HG02678 (cell line): ENCODE measurements at regions not wholly inside any gene's neighbourhood (a gene's known extent, or its start where the extent isn't known, plus 50 kb on each side); places are given as distances from the start of the nearest gene placed in this dataset.
A peak's percentile ranks its signal among the peaks of the same experiment; 100 is the strongest.
"Not testable (repeated sequence)": the region's sequence is repeated elsewhere in the genome, so short reads cannot be mapped to it uniquely, and the experiment has no call there.

Source experiments
- ATAC-seq: cut with Tn5 transposase; IDR thresholded peaks from one replicate; pipeline ENCODE4 v1.9.1; 2021; ENCODE audit warnings: mild to moderate bottlenecking, moderate library complexity; ENCODE audit not compliant: unreplicated experiment

DNA sequence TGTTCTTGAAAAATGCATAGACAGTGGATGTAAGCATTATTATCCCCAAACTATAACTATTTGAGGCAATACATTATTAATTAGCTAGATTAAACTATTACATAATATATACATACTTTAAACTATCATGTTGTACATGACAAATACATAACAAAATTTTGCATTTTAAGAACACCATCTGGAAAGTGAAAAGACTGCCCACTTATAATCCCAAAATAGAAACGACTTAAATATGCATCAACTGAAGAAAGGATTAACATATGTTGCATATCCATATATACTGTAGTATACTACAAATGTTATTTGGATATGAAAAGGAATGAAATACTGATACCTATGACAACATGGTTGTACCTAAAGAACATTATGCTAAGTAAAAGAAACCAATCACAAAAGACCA lies 700.8 kb upstream of the SPRY2 start:
- no peak for ATAC-seq

DNA sequence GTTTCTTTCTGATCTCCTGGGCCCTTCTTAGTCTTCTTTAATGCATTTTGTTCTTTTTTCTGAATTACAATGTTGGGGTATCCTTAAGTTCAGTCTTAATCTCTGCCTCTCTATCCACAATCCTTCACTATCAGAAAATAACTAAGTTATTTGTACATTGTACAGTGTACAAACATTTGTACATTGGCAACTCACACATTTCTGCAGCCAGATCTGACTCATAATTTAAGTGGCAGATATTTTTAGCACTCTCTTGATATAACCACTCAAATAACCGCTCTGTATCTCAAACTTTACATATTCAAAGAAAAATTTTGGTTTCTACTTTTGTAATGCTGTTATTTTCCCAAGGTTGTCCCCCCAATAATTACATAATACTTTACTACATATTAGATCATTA lies 691.1 kb upstream of the SPRY2 start:
- no peak for ATAC-seq

DNA sequence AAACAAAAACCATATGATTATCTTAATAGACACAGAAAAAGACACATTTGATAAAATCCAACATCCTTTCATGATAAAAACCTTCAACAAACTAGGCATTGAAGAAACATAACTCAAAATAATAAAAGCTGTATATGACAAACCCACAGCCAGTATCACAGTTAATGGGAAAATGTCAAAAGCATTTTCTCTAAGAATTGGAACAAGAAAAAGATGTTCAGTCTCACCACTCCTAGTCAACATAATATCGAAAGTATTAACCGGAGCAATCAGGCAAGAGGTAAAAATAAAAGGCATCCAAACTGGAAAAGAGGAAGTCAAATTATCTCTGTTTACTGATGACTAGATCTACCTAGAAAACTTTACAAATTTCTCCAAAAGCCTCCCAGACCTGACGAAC lies 684.2 kb upstream of the SPRY2 start:
- ATAC-seq: no peak

DNA sequence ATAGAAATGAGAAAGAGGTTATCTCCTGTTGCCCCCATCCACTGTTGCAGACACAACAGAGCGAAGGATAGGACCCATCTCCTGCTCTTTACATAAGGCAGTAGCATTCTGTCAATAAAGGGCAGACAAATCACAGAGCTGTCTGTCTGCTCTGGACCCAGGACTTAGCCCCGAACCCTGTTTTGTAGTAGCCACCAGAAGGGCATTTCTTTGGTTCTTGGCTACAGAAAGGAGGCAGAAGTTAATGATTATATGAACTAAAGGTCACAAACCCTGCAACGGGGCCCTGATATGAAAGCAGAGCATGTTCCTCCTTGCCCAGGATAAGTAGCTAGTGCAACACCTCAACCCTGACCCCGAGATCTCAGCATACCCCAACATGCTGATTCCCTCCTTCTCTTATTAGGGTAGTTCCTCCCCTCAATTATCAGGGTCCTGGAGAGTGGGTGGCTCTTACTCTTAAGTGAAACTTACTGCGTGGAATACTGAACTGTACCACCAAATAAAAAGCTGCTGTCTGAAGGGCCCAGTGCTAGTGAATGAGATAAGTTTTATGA lies 680.4 kb upstream of the SPRY2 start:
- no peak for ATAC-seq

DNA sequence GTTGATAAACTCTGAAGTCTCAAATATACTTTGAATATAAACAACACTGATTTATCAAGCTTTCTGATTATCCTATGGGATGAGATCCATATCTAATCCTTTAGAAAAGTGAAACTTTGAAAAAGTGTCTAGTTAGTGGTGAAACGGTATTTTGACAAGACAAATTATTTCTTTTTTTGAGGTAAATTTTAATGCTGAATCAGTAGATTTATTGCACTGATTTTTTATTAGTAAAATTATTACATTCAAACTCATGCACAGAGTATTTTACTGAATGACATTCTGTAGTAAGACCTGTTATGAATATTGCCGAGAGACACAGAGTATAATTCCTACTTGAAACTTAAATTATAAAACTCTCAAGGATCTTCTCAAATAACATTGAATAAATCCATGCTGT lies 679.1 kb upstream of the SPRY2 start:
- ATAC-seq: no peak

DNA sequence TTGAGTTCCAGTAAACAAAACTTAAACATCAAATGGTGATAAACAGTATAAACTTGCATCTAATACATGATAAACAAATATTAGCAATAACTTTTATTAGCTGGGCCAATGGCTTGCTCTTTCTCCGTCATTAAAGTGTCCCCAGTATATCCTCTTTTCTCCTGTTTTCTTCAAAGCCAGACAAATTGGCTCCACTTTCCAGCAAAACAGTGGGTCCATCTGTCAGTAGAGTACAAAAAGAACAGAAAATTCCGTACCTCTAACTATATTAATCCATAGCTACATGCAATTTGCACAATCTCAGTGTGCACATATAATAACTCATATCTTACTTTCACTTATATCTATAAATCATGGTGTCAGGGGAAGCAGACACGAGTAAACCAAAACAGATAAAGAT lies 678.0 kb upstream of the SPRY2 start:
- ATAC-seq: no peak

DNA sequence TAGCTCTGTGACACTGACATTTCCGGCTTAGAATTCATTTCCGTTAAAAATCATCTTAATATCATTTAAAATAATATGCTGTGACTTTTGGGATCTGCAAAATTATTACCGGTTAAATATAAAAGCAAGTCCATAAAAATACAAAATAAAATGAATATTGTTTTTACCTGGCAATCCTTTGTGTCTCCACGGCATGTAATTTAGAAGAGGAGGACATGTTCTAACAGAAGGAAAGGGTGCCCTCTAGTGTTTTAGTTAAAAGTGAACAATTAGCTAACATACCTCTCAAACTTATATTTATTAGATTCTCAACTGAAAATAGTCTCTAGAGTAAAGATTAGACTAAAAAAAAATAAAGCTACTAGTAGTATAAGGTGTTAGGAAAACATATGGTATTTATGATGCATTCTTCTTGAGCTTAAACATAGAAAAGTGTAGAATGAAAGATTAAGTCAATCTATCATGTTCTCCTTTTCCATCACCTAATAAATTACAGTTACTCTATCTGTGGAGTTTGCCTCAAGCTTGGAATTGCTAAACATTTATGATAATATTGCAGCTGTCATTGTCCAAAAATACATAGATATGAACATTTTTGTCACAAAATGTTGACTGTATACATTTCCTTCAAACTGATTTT lies 676.7 kb upstream of the SPRY2 start:
- no peak for ATAC-seq

DNA sequence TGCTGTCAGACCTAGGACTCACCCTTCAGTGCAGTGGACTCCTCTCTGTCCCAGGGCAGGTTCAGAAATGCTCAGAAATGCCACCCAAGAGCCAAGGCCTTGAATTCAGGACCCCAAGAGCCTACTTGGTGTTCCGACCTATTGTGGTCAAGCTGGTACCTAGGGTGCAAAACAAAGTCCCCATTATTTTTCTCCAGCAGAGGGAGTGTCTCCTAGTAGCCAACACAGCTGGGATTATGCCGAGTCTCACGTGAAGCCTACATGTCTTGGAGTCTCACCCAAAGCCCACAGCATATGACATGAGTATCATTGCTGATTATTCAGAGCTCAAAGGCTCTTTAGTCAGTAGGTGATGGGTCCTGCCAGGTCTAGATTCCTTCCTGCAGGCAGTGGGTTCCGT lies 671.1 kb upstream of the SPRY2 start:
- no peak for ATAC-seq

DNA sequence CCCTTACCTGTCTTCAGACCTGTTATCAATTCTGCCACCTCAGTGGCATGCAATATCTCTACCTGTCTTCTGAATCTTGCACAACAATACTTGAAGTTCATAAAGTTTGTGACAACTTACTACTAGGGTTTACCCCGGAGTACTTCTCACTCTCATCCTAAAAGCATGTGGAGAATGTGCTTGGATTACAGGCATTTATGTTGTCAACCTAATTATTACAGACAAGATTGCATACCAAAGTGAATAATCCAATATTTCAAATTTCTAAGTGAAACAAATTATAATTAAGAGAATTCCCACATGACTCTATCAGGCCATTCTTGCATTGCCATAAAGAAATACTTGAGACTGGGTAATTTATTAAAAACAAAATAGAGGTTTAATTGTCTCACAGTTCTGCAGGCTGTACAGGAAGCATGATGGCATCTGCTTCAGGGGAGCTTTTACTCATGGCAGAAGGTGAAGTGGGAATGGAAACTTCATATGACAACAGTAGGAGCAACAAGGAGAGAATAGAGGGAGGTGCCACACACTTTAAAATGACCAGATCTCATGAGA lies 661.0 kb upstream of the SPRY2 start:
- no peak for ATAC-seq

DNA sequence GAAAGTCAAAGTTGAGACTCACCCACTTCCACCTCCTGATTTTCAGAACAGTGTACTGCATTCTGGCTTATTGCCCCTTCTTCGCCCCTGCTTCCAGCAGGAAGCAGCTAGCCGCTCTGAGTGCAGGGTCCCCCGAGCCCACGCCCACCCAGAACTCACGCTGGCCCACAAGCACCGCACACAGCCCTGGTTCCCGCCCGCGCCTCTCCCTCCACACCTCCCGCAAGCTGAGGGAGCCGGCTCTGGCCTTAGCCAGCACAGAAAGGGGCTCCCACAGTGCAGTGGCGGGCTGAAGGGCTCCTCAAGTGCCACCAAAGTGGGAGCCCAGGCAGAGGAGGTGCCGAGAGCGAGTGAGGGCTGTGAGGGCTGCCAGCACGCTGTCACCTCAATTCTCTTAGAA lies 657.7 kb upstream of the SPRY2 start:
- not testable (repeated sequence) for ATAC-seq

DNA sequence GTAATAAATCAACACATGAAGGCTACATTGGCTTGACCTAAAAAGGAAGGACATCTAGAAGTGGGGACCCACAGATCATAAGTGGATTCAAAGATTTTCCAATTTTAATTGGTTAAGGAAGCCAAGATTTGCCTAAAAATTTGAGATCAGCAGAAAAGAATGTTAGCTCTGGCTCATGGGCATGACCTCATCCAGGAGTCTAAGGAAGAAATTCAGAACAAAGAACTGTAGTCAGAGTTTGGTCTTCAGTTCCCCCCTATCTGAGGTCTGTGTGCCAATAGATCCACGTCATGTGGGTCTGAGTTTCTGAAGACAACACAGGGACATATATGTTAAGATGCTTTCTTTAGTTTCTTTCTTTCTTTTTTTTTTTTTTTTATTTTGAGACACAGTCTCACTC lies 648.8 kb upstream of the SPRY2 start:
- no peak for ATAC-seq

DNA sequence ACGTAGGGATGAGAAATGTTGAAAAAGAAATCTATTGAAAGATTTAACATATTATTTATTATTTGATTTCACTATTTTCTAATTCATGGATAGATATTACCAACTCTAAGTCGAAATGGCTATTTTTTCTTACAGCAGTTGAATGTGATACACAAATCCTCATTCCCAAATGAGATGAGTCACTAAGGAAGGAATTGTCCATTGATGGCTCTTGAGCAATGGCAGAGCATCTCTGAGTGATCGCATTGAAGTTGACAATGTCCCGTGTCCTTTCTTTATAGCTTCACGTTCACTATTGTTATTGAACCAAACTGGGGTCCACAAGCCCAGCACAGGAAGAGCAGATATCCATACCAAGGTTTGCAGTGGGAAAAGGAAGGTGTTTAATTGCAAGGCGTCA lies 648.3 kb upstream of the SPRY2 start:
- no peak for ATAC-seq

DNA sequence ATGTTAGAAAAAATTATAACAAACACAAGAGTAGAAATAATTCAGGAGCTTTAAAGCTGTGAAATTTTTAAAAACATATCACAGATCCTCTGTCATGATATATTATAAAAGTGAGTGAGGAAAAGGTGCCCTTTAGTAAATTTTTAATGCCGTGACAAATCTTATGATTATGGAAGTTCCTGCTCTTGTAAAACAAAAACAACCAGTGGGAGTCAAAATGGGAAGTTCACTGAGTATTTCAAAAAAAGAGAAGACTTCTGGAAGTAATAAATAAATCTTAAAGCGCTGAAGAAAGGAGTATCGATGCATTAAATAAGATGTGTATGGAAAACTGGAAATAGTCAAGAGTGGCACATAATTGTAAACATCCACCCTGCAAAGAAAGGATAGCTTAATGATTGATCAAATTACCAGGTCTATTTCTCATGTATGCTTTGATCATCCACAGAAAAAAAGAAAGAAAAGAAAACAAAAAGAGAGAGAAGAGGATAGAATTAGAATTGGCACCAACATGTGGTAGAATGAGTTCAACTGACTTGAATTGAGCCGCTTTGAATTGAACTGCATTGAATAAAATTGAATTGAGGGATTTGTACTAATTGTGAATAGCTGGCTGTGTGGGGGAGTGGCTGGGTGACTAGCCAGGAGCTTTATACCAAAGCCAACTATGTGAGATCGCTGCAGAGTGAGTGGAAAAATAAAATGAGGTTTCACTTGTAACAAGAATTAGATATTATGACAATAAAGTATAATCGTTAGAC lies 647.6 kb upstream of the SPRY2 start:
- no peak for ATAC-seq

DNA sequence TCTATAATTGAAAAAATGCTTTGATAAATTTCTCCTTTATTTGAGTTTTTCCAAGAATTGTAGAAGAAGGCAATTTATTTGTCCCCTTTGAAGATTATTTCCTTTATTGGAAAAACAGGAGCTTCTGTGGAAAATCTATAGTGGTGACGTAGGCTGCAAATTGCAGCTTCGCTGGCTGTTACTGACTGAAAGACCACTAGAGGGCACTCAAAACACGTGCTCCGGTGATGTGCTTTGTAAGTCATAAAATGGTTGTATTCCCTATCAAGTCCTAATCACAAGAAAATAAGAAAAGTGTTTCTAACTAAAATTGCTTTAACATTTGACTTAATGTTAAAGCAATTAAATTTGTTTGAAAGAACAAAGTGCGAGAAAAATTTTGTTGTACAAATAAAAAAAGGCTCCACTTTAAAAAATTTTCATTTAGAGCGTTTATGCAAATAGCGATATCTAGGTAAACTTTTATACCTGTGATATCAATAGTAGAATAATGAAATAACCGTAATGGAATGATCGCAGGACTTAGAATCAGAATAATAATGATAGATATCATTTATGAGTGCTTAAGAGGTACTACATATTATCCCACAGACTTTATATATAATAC lies 638.2 kb upstream of the SPRY2 start:
- ATAC-seq: peak; percentile 95

DNA sequence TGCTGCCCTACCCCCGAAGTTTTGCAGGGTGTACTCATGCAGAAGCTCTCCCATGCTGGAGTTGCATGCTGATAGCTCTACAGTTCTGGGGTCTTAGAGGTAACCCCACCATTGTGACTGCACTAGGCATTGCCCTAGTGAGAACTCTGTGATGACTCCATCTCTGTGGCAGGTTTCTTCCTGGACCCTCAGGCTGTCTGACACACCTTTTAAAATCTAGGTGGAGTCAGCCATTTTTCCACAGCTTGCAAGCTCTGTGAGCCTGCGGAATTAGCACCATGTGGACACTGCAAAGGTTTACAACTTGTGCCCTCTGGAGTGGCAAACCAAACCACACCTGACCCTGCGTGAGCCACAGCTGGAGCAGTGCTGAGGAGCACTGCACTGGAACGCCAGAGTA lies 636.2 kb upstream of the SPRY2 start:
- ATAC-seq: no peak

DNA sequence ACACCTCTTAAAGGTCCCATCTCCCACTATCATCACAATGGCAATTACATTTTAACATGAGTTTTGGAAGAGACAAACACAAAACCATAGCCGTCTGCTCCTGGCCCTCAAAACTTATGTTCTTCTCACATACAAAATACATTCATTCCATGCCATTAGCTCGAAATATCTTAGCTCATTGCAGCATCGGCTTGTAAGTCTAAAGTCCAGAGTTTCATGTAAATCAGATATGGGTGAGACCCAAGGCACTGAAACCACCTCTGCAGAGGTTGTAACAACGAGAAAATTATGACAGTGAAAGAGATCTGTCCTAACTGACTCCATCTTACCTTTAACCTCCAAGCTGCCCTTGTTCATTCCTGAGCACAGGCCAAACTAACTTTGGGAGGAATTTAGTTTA lies 635.0 kb upstream of the SPRY2 start:
- ATAC-seq: no peak

DNA sequence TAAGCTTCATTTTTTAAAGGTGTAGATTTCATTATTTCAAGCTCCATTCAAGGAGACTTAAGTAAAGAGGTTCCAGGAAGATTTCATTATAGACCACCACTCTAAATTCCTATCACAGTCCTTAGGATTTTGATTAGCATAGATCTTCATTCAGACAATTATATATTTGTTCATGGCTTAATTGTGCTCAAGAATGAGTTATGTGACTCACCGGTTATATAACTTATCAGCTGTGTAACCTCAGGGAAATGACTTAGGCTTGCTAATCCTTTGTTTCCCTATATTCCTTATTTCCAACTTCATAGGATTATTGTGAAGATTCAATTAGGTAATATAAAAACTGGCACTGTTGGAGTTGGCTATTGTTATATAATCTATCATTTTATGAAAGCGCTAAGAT lies 632.8 kb upstream of the SPRY2 start:
- ATAC-seq: no peak

DNA sequence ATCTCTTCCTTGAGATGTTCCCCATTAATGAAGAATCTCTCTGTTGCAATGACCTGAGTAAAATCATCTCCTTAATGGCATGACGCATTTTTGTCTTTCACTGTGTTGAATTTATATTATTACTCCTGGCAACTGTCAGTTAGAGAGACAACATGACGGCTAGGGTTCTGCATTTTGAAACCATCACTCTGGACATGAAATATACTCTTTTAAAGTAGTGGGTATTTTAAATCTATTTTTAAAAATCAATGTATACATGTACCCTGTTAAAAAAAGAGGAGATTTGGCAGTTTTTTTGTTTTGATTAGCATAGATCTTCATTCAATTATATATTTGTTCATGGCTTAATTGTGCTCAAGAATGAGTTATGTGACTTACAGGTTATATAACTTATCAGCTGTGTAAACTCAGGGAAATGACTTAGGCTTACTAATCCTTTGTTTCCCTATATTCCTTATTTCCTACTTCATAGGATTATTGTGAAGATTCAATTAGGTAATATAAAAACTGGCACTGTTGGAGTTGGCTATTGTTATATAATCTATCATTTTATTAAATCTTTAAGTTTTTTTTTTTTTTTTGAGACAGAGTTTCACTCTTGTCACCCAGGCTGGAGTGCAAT lies 632.0 kb upstream of the SPRY2 start:
- ATAC-seq: no peak

DNA sequence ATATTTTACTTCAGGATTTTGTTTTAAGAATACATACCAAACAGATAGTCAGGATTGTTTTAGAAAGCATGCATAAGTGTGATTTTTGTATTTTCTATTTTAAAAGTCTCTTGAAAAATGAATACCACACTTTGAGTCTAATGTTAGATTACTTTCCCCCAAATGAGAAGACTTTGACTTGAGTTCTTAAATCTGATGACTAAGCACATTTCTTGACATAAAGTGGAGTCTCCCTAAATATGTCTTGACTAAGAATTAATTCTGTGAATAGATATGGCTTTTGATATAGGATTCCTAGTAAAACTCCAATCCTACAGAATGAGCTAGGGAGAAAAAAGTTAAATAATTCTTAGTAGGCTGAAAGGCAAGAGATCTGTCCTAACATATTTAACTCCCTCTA lies 624.2 kb upstream of the SPRY2 start:
- ATAC-seq: no peak

DNA sequence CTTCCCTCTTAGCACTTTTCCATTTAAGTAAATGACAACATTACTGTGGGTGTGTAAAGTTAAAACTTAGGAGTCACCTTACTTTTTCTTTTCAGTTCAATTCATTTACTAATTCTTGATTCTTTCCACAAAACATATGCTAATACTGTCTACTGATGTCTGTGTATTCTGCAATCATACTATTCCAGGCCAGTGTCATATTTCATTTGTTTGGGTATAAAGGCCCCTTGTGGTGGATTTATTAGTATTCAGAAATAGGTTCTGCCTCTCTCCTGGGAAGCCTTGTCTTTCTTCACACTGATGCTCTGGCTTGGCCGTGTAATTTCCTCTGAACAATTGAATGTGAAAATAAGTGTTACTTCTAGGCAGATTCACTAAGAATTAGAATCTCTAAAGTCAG lies 621.9 kb upstream of the SPRY2 start:
- no peak for ATAC-seq

DNA sequence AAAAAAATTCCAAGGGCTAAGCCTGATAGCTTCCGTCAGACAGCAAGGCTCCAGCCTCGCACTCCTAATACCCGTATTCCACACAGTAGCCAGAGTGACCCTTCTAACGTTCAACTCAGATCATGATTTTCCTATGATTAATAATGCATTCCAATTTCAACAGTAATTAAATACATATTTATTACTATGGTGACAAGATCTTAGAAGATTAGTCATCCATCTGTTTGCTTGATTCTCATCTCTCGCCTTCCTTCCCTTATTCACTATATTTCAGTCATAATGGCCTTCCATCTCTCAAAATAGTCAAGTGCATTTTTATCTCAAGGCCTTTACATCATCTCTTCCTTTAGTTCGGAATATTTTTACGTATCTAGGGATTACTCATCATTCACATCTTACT lies 621.2 kb upstream of the SPRY2 start:
- no peak for ATAC-seq
